Psoas muscle (tissue), 7 donors: ENCODE measurements at regions not wholly inside any gene's neighbourhood (a gene's known extent, or its start where the extent isn't known, plus 50 kb on each side); places are given as distances from the start of the nearest gene placed in this dataset.

Experiments
- ATAC-seq, 4 donors: fragments of 200-7000 bp; cut with Tn5 transposase; one replicate each; pipeline ENCODE4 v1.9.1; 2020; ENCODE audit warnings: moderate library complexity in 3 of 4, mild to moderate bottlenecking in 2 of 4
- DNase-seq, 2 donors: peaks; one replicate each; pipeline ENCODE4 v3.0.0-alpha.2; 2020
- H3K27ac ChIP-seq: fragments of 200-600 bp; one replicate; pipeline ENCODE4 v1.8.0; 2022
- H3K27me3 ChIP-seq, 3 donors: fragments of 200-600 bp in 1 of 3; one replicate each; pipeline versions ENCODE4 v1.6.1 to v1.8.0; 2013 to 2022; ENCODE audit warnings: low read length in 2 of 3, mild to moderate bottlenecking in 2 of 3, moderate library complexity in 1 of 3; ENCODE audit not compliant: insufficient read depth in 3 of 3
- H3K36me3 ChIP-seq, 2 donors: fragments of 200-600 bp in 1 of 2; one replicate each; pipeline versions ENCODE4 v1.6.1 to v1.8.0; 2013 to 2022; ENCODE audit warnings: low read depth in 1 of 2, mild to moderate bottlenecking in 1 of 2, moderate library complexity in 1 of 2; ENCODE audit not compliant: insufficient read depth in 1 of 2
- H3K4me1 ChIP-seq: fragments of 200-600 bp; one replicate; pipeline ENCODE4 v1.8.0; 2022
- H3K4me3 ChIP-seq: fragments of 200-600 bp; one replicate; pipeline ENCODE4 v1.8.0; 2022; ENCODE audit warnings: mild to moderate bottlenecking
- H3K9me3 ChIP-seq: fragments of 200-600 bp; one replicate; pipeline ENCODE4 v1.8.0; 2022
- WGBS, 3 donors: extraction: QIAGEN DNeasy Blood & Tissue Kit; methylation state at CpG; one replicate each; pipeline versions ENCODE4 v1.1.6 to v1.1.7; 2013; 5-methylcytosine and 5-hydroxymethylcytosine counted together
- intact Hi-C, 2 donors: fragments of 100-400 bp; cut with DNase I; formaldehyde crosslinking; loops; one replicate each; pipeline versions ENCODE4 v1.11.0 to v1.14.2; 2022
- TF ChIP-seq, protein P1 (sequence below): fragments of 200-600 bp; IDR thresholded peaks from one replicate; pipeline ENCODE4 v1.8.0; 2022; ENCODE audit warnings: antibody characterized with exemption
- donor health status: healthy with polysubstance abuse.
- donor health status: DM: no; HTN: no; CAD: no; lungs with moderate emphysema.
- donor health status: Bipolar disorder and iron deficiency.
- donor health status: healthy.
- donor health status: DM: yes; HTN: yes; CAD: no.
- donor health status: DM: no; HTN: no; CAD: no.
- donor health status: DM: yes; HTN: yes; CAD: no.

- no peaks in the 10 kb centered on the region for H3K4me1 ChIP-seq
- WGBS, 3 donors, result 79 to 89% (median 81%) methylated on average over 1 of the region's 1 CpG
- TF ChIP-seq, protein P1, sequence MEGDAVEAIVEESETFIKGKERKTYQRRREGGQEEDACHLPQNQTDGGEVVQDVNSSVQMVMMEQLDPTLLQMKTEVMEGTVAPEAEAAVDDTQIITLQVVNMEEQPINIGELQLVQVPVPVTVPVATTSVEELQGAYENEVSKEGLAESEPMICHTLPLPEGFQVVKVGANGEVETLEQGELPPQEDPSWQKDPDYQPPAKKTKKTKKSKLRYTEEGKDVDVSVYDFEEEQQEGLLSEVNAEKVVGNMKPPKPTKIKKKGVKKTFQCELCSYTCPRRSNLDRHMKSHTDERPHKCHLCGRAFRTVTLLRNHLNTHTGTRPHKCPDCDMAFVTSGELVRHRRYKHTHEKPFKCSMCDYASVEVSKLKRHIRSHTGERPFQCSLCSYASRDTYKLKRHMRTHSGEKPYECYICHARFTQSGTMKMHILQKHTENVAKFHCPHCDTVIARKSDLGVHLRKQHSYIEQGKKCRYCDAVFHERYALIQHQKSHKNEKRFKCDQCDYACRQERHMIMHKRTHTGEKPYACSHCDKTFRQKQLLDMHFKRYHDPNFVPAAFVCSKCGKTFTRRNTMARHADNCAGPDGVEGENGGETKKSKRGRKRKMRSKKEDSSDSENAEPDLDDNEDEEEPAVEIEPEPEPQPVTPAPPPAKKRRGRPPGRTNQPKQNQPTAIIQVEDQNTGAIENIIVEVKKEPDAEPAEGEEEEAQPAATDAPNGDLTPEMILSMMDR, result no peak
- ATAC-seq (no peak), DNase-seq (no peak)
- no peaks in the 10 kb centered on the region for H3K9me3 ChIP-seq
- intact Hi-C loops, result no loop called here
- no peak overlapping the region for H3K27ac ChIP-seq
- H3K36me3 ChIP-seq, result no peaks in the 10 kb centered on the region
- H3K4me3 ChIP-seq, result no peak overlapping the region
- no peaks in the 10 kb centered on the region for H3K27me3 ChIP-seq
Measured at GRCh38 chr13:34056733-34057258, 238.8 kb downstream of the RFC3 start.

GRCh38 chr13:34064456-34065205 lies 246.7 kb downstream of the RFC3 start:
- Histone ChIP-seq H3K9me3 (no peaks in the 10 kb centered on the region), H3K4me3 (no peak overlapping the region), H3K27me3 (no peaks in the 10 kb centered on the region), H3K4me1 (no peaks in the 10 kb centered on the region), H3K36me3 (no peaks in the 10 kb centered on the region), H3K27ac (no peak overlapping the region)
- intact Hi-C loops, result no loop called here
- TF ChIP-seq, protein P1, result no peak
- WGBS, 3 donors, result 72 to 80% (median 75%) methylated on average over 2 of the region's 2 CpGs
- DNase-seq (no peak), ATAC-seq (no peak)

- Histone ChIP-seq H3K27ac (no peak overlapping the region), H3K27me3 (no peaks in the 10 kb centered on the region), H3K4me1 (no peaks in the 10 kb centered on the region), H3K4me3 (no peak overlapping the region), H3K36me3 (no peaks in the 10 kb centered on the region), H3K9me3 (no peaks in the 10 kb centered on the region)
- TF ChIP-seq, protein P1, result no peak
- intact Hi-C loops, result no loop called here
- 93 to 97% (median 94%) methylated on average over 2 of the region's 2 CpGs for whole genome bisulfite sequencing, 3 donors
- DNase-seq, result no peak
- ATAC-seq, result no peak
Measured at GRCh38 chr13:34065928-34066327, 248.0 kb downstream of the RFC3 start.

DNA sequence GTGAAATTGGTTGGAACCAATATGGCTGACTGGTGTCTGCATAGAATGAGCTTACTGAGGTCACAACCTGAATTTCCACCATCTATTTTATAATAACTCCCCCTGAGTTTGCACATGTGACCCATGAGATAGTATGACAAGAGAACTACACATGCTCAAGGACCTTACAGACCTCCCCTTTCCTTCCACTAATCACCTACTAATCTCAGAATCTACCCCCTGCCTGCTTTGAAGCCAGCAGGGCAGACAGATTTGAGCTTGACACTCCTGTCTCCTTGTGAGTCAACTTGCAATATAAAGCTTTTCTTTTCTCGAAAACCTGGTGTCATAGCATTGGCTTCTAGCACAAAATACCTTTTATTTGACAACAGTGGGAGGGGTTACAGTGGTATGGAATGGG lies 248.4 kb downstream of the RFC3 start:
- TF ChIP-seq, protein P1, result no peak
- Histone ChIP-seq H3K36me3 (no peaks in the 10 kb centered on the region), H3K27ac (no peak overlapping the region), H3K9me3 (no peaks in the 10 kb centered on the region), H3K4me1 (no peaks in the 10 kb centered on the region), H3K27me3 (no peaks in the 10 kb centered on the region), H3K4me3 (no peak overlapping the region)
- DNase-seq (no peak), ATAC-seq (no peak)
- WGBS, 3 donors, result 90 to 100% (median 94%) methylated on average over 1 of the region's 1 CpG
- intact Hi-C loops, result no loop called here

- intact Hi-C loops, result no loop called here
- TF ChIP-seq, protein P1, result no peak
- Histone ChIP-seq H3K9me3 (no peaks in the 10 kb centered on the region), H3K4me3 (no peak overlapping the region), H3K4me1 (no peaks in the 10 kb centered on the region), H3K36me3 (no peaks in the 10 kb centered on the region), H3K27me3 (no peaks in the 10 kb centered on the region), H3K27ac (no peak overlapping the region)
- DNase-seq (no peak), ATAC-seq (no peak)
Measured at GRCh38 chr13:34070006-34070405, 252.1 kb downstream of the RFC3 start.
